GM21423 (cell line): ENCODE measurements at regions not wholly inside any gene's neighbourhood (a gene's known extent, or its start where the extent isn't known, plus 50 kb on each side); places are given as distances from the start of the nearest gene placed in this dataset.

Experiments used
- ATAC-seq: cut with Tn5 transposase; IDR thresholded peaks from one replicate; pipeline ENCODE4 v1.9.1; 2021; ENCODE audit warnings: mild to moderate bottlenecking, moderate library complexity; ENCODE audit not compliant: unreplicated experiment

DNA sequence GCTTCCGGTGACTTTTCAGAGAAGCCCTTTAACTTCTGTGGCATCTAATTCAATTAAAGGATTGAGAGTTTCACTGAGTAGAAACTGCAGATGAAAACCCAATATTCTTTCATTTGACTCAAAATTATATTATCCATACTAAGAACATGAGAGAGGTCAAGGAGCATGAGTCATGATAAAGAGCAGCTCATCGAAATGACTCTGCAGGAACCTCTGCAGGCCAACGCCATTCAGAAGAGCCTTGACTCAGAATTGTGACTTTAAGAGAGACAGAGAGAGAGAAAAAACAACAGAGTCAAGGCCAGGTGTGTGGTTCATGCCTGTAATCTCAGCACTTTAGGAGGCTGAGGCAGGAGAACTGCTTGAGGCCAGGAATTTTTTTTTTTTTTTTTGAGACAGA is 417.2 kb upstream of the XYLT1 start:
- no peak for ATAC-seq

DNA sequence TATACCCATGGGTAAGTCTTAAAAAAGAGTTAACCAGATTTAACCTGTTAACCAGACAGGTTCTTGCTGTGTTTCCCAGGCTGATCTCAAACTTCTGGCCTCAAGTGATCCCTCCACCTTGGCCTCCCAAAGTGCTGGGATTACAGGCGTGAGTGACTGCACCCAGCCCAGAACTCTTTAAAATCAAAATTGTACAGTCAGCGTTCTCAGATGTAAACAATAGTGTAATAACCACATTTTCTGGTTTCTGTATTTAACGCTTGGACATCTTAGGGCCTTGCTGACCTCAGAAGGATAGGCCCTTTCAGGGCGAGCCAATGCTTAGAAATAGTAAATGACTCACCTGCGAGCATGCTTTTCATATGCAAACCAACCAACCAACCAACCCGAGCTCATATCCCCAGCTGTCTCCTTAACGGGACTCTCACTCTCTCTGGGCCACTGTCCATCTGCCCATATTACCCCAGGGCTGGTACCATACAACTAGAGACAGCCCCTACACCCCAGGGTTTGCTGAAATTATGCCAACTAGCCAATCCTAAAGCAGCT is 415.0 kb upstream of the XYLT1 start:
- no peak for ATAC-seq

DNA sequence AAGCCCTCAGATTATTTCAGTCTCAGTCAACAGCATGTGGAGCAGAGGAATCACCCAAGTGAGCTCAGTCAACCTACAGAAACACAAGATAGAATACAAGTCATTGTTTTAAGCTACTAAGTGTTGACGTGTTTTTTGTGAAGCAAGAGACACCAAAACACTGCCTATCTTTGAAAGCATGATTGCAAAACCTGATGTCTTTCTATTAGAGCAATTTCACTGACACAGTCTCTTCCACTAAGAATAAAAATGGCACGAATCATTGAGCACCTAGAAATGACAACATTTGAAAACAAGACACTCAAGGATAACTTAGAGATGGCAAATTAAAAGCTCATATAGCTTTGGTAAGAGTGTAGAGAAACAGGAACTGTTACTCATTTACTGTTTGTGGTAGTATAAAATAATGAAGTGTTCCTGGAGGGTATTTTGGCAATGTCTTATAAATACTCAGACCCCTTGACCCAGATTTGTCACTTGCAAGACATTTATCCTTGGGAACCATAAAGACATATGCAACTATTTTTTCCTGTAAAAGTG is 407.1 kb upstream of the XYLT1 start:
- no peak for ATAC-seq

DNA sequence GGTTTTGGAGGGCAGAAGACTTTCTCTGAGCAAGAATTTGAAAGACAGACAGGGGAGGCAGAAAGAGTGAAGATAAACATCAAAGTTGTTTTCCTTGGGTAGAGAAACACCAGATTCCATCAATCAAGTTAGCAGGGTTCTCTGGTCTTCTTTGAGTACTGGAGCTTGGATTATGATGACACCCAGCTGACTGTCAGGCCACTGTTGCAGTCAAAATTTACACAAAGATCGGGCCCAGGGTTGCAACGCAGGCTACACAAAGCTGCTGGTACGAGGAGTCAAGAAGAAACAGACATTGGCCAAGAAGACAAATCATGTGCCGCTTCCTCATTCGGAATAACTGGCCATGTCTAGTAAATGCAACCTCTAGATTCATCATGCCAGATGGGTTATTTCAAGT is 396.2 kb upstream of the XYLT1 start:
- no peak for ATAC-seq

DNA sequence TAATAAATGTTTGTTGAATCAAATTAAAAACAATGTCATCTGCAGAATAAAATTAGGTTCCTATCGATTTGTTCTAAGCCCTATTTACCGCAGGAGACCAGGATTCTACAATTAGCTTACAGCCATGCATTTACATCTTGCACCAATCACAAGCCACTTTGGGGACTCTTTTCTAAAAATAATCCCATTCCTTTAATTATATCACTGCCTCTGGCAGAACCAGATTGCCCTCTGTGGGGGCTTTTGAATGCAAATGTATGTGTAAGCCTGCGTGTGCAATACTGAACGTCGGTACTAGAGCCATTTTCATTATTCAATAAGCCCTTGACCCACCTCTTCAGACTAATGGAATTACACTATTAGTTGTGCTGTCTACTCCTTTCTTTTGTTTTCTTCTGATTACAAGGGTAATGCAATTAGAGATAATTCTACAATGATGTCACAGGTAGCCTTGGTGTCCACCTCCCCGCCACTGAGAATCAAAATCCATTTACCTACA is 391.3 kb upstream of the XYLT1 start:
- ATAC-seq: no peak

DNA sequence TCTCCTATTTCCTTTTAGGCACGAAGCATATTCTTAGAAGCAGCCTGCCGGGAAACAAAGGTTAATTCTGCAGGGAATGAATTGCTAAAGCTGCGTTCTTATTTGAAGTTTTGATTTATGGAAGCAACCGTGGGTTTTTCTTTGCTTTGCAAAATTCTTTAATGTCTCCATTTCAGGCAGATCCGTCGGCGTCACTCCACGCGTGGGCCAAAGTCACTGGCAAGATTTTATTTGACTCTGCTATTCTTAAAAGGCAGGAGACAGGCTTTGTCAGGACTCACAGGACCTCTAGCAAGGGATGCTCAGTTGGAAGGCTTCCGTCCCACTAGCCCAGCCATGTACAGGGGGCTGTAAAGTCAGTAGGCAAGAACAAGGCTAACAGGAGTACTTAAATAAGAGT is 387.3 kb upstream of the XYLT1 start:
- ATAC-seq: no peak

DNA sequence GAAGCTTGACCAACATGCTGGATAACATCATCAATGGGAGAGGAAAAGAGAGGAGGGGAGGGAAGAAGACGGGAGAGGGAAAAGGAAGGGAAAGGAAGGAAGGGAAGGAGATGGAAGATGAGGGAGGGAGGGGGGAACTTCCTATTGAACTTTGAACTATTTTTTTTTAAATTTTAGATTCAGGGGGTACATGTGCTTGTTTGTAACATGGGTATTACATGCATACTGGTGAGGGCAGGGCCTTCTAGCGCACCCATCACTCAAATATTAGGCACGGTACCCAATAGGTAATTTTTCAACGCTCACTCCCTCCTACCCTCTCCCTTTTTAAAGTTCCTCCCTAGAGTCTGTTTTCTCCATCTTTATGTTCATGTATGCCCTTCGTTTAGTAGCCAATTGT is 383.2 kb upstream of the XYLT1 start:
- no peak for ATAC-seq

DNA sequence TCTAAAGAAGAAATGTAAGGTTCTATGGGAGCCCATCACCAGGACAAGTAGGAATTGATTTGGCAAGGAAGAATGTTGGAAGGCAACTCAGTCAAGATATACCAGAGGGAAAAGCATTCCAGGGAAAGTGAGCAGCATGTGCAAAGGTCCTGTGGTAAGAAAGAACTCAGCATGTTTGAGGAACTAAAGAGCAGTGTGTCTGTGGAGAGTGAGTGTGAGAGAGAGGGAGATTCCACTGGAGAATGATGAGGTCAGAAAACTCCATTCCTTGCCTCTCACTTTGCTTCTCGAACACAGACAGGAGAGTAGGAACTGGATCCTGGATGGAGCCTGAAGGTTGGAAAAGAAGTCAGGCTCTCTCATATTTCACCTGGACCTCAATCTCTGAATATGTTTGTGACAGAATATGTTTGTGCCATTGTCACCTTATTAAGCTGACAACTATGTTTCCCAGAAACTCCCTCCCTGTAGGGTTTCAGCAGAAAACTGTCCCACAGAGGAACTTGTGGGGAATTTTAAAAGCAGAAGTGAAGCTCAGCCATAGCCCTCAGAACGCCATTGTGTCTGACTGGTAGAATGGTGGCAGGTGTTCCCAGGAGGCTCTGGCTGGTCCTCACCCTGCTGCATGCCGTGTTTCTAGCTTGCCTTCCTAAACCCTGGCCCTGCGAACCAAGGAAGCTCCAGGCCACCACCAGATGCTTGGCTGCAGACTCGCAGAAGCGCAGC is 382.4 kb upstream of the XYLT1 start:
- ATAC-seq: no peak

DNA sequence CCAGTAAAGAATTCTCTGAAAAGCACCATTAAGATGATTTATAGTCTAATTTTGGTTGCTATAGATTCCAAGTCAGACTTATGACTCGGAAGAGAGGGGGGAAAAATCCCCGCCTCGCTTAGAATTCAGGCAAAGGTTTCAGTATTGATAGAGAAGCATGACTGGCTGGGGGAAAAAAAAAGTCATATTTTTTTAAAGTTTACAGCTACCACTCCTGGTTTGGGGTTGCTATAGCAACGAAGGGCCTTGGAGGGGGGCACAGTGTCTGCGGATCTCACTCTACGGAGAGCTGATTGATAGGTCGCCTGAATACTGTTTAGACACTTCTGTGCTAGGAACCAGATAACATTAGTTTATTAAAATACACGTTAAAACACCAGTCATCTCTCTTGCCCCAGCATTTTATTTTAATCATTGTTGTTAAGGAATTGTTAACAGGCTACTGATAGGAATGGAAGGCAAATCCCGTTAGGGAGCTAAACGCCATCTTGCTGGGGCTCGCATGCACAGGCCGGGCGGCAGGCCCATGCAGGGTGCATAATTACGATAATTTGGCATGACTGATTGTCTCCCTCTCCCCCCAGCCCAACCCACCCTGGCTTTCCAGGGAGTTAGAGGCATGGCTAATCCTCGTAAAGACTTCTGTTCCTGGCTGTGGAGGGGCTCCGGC is 380.0 kb upstream of the XYLT1 start:
- ATAC-seq: no peak

DNA sequence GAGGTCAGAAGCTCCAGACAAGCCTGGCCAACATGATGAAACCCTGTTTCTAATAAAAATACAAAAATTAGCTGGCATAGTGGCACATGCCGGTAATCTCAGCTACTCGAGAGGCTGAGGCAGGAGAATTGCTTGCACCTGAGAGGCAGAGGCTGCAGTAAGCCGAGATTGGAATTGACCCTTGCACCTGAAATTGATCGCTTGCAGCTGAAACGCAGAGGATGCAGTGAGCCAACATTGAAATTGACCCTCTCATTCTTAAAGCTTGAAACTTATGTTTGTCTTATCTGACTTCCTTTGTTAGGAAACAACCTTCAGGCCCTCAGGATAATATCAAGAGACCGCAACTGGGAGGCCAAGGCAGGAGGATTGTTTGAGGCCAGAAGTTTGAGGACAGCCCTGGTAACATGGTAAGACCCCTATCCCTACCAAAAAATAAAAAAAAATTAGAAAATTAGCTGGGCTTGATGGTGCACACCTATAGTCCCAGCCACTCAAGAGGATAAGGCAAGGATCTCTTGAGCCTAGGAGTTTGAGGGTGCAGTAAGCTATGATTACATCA is 376.6 kb upstream of the XYLT1 start:
- no peak for ATAC-seq

DNA sequence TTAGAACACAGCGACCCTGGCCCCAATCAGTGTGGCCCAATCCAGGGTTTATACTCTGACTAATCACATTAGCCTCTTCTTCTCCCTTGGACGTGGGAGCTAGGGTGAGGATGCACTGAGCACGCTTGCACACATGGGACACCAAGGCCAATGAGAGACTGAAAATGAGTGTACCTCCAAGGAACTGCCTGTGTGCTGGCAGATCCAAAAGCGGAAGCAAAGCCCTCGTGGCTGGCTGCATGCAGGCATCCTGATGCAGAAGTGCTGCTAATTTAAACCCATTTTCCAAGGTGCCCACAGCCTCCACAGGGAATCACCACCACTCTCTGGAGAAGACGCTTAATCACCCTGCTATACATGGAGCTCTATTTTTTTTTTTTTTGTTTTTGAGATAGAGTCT is 375.3 kb upstream of the XYLT1 start:
- ATAC-seq: no peak

DNA sequence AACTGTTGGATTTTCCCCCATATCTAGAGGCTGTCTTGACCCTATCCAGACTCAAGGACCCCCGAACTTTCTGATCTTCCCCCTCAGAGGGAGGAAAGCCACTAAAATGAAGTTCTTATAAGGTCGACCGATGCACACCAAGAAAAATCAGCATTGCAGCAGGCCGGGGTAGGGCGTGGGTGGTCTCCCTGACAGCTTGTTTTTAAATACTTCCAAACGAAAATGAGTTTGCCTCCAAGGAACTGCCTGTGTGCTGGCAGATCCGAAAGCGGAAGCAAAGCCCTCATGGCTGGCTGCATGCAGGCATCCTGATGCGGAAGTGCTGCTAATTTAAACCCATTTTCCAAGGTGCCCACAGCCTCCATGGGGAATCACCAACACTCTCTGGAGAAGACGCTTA is 374.3 kb upstream of the XYLT1 start:
- ATAC-seq: no peak

DNA sequence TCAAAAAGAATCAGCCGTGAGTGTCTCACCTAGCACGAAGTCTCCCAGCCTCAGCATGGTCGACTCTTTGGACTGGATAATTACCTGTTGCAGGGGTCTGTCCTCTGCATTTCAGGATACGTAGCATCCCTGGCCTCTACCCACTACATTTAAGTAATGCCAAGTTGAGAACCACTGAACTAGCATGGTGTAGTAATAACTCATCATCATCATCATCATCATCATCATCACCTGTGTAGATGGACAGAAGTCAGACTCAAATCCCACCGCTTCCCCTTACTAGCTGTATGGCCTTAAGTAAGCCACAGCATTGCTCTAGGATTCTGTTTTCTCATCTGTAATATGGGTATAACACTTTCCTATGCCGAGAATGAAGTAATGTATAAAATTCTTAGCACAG is 373.1 kb upstream of the XYLT1 start:
- ATAC-seq: no peak

DNA sequence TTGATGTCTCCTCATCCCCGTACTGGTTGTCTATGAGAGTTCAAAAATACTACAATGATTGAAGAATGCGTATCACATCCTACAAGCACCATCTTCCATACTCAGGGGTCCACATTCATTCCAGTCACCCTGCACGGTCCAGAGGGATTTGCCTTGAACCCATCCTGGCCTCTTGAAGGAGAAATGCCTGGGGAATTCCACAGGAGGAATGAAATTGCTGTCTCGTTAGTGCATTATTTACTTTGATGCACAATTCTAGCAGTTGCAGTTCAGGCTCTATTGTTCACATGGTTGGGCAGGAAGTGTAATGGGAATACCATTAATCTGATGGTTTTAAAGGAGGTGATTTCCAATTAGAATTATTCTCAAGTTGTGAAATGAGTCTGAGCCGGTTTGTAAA is 369.1 kb upstream of the XYLT1 start:
- no peak for ATAC-seq

DNA sequence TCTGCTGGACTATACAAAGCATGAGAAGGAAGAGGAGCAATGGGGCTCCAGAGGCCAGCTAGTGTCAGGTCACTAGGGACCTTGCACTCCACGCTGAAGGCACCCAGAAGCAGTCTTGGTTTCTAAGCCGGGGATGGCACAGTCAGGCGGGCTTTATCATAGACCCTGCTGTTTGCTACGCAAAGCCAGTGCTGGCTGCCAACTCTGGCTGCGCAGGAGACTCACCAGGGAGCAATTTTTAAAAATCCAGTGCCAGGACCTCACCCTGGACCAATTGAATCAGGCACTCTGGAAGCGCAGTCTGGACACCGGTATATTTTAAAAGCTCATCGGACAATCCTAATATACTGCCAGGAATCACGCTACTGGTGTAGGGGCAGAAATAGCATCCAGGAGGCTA is 368.5 kb upstream of the XYLT1 start:
- ATAC-seq: no peak

DNA sequence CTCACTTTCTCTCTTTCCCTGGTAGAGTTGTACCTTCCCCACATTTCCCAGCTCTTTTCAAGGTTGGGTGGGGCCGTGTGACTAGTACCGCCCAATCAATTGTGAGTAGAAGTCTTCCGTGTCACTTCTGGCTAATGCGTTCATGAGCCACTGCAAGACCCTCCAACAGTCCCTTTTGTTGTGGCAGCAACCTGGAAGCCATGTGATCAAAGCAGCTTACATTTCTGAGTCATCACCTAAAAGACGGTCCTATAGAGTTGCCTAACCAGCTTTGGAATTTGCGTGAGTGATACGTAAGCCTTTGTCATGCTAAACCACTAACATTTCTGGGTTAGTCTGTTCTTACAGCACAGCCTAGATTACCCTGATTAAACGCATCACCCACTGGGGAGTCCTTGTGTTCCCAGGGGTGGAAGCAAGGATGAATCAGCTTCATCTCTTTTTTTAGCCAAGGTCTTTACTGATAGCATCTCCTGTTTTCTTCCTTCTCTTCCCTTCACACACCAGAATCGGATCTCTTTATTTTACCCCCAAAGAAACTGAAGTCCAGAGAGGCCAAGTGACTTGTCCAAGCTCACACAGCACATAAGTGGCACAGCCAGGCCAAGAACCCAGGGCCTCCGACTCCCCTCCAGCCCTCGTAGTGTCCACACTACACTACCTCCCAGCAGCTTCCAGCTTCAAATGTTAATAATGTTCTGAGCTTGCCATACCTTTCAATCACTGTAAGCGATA is 366.3 kb upstream of the XYLT1 start:
- no peak for ATAC-seq

DNA sequence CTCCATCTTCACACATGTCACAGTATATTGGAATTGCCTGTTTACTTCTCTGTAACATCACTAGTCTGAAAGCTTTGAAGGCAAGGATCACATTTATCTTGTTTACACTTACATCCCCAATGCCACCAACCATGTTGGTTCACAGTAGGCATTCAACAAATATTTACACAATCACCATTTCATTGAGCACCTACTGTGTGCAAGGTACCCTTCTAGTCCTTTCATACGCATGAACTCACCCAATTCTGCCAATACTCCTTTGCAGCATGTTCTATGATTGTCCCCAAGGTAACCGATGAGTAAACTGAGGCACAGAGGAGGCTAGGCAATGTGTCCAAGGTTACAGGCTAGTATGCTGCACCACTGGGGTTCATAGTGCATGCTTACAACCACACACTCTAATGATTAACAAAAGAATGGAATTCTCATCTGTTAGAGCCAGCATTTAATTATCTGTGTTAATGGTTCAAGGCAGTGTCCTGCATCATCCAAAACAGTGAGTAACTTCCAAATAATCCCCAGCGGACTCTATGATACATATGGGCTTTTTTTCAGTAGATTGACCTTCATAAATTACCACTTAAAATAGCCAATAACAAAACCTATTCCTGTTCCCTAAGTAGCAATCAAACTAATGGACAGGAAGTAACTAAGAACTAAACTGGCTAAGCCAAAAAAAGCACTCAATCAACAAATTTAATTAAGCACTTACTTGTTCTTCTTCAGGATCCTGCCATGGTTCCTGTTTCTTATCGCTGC is 364.5 kb upstream of the XYLT1 start:
- ATAC-seq: no peak

DNA sequence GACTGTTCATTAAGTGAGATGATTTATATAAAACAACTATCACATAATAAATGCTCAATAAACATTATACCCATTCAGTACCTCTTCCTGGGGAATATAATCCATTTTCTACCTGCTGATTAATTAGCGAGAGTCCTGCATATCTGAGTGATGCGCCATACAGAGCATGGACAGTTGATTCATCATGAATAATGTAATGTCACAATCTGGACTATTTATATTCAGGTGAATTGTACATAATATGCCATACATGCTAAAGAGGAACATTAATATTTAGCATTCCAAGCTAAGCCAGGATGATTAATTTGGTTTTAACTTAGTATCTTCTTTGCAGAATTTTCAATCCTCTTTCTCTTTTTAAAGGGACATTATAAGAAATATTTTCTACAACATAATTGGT is 362.0 kb upstream of the XYLT1 start:
- ATAC-seq: no peak

DNA sequence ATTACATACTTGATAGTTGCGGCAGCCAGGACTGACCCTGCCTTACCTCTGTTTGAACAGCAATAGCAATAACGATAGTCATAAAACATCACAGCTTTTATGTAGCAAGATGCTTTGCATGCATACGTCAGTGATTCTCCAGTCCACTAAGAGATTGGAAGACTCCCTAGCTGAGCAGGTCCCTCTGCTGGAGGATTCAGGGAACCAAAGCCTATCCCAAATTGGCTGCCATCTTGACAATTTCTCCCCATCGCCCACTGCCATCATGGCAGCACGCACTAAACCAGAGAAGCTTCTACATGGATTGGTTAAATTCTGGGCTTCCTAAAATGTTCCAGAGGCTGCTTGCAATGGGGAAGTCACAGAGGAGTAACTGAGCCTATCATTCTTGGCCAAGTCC is 360.6 kb upstream of the XYLT1 start:
- no peak for ATAC-seq

DNA sequence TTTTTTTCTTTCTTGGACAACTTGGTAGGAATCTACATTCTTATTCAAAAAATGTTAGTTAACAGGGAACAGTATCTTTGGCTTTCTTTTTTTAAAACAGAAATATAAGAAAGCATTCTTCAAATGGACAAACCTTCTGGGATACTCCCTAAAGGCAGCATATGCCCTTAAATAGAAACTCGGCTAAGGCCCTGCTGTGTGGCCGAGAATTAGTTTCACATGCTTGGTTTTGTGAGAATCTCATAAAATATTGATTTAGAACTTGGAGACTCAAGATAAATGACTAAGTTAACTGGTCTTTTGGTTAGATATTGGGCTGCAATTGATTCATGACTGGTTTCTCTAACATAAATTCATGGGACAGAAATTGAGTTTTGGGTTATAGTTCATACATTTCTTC is 359.9 kb upstream of the XYLT1 start:
- ATAC-seq: no peak
